ENCODE measurements at regions not wholly inside any gene's neighbourhood (a gene's known extent, or its start where the extent isn't known, plus 50 kb on each side); places are given as distances from the start of the nearest gene placed in this dataset.

DNA sequence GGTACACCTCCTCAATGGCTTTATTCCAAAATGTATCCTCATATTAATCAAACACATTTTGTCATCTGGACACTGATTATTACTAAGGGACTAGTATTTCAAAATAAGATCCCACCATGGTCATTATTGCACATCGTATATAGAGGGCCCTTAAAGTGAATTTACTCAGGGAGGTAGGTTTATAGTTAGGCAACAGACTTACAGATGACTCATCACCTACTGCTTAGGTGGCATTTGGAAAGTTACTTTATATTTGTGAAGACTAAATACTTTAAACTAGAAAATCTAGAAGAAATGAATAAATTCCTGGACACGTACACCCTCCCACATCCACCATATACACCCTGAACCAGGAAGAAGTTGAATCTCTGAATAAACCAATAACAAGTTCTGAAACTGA, 353.0 kb downstream of the KCTD12 start:
- no peaks in the 10 kb centered on the region for H3K27me3 ChIP-seq (ENCODE audit: control insufficient read depth in 3 of 3, insufficient read depth in 3 of 3, low read length in 2 of 3)
- ATAC-seq (ENCODE audit: insufficient read depth, low FRiP score) (no peak), DNase-seq (no peak)
- TF ChIP-seq, protein P1, sequence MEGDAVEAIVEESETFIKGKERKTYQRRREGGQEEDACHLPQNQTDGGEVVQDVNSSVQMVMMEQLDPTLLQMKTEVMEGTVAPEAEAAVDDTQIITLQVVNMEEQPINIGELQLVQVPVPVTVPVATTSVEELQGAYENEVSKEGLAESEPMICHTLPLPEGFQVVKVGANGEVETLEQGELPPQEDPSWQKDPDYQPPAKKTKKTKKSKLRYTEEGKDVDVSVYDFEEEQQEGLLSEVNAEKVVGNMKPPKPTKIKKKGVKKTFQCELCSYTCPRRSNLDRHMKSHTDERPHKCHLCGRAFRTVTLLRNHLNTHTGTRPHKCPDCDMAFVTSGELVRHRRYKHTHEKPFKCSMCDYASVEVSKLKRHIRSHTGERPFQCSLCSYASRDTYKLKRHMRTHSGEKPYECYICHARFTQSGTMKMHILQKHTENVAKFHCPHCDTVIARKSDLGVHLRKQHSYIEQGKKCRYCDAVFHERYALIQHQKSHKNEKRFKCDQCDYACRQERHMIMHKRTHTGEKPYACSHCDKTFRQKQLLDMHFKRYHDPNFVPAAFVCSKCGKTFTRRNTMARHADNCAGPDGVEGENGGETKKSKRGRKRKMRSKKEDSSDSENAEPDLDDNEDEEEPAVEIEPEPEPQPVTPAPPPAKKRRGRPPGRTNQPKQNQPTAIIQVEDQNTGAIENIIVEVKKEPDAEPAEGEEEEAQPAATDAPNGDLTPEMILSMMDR (IDR thresholded peaks at IDR 0.05; ENCODE audit: control extremely low read depth, extremely low read depth) = no peak
- H3K9me3 ChIP-seq (ENCODE audit: control insufficient read depth in 4 of 4, insufficient read depth in 3 of 4, low read length in 3 of 4) = peaks cover 0 to 4% (median 0%) of the 10 kb centered on the region in 4 donors
- H3K27ac ChIP-seq (ENCODE audit: low read depth in 1 of 2, low read length in 1 of 2) = no peak overlapping the region
- H3K9ac ChIP-seq (ENCODE audit: insufficient read depth in 1 of 2, low read length in 2 of 2) = no peak overlapping the region
- H3K4me1 ChIP-seq (ENCODE audit: control insufficient read depth in 5 of 5, insufficient read depth in 5 of 5, low read length in 5 of 5) = no peaks in the 10 kb centered on the region
- H3K4me3 ChIP-seq = no peak overlapping the region
- no peaks in the 10 kb centered on the region for H3K36me3 ChIP-seq (ENCODE audit: control insufficient read depth in 4 of 4, insufficient read depth in 4 of 4, low read length in 4 of 4)
- WGBS, 2 donors = 83 to 94% methylated on average over 2 of the region's 2 CpGs

- ATAC-seq (ENCODE audit: insufficient read depth, low FRiP score) (no peak), DNase-seq (no peak)
Measured at GRCh38 chr13:76527041-76527440, 359.2 kb downstream of the KCTD12 start.

DNA sequence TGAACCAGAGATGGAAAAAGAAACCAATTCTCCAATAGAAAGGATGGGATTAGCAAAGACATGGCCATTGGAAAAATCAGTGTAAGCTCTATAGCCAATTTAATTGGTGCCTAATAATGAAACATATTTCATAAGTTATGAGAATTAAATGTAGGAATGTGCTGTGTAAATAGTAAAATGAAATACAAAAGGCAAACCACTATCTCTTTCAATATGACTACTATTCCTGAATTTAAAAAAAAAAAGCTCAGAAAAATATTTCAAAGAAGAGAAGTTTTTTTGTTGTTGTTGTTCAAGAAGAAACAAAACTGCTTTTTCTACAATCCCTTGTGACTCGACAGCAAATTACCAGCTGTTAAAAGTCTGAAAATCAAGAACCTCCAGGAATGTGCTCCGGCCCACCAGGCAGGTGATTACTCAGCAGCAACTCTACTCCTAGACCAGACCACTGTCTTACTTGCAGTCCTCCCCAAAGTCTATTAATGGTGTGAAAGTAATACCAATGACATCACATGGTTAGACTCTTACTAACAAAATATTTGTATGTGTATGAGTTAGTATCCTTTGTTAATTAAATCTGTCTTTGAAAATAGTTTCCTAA, 362.4 kb downstream of the KCTD12 start:
- Histone ChIP-seq H3K36me3 (ENCODE audit: control insufficient read depth in 4 of 4, insufficient read depth in 4 of 4, low read length in 4 of 4) (no peaks in the 10 kb centered on the region), H3K9ac (ENCODE audit: insufficient read depth in 1 of 2, low read length in 2 of 2) (no peak overlapping the region), H3K27ac (ENCODE audit: low read depth in 1 of 2, low read length in 1 of 2) (no peak overlapping the region), H3K27me3 (ENCODE audit: control insufficient read depth in 3 of 3, insufficient read depth in 3 of 3, low read length in 2 of 3) (no peaks in the 10 kb centered on the region), H3K4me1 (ENCODE audit: control insufficient read depth in 5 of 5, insufficient read depth in 5 of 5, low read length in 5 of 5) (no peaks in the 10 kb centered on the region), H3K9me3 (ENCODE audit: control insufficient read depth in 4 of 4, insufficient read depth in 3 of 4, low read length in 3 of 4) (peaks cover 0 to 2% (median 0%) of the 10 kb centered on the region in 4 donors), H3K4me3 (no peak overlapping the region)
- TF ChIP-seq, protein P1 (IDR thresholded peaks at IDR 0.05; ENCODE audit: control extremely low read depth, extremely low read depth) = no peak
- DNase-seq = no peak
- 91% methylated on average over 2 of the region's 2 CpGs for WGBS, 2 donors
- ATAC-seq (ENCODE audit: insufficient read depth, low FRiP score) = no peak

More at GRCh38 chr13:76527041-76527440, 359.2 kb downstream of the KCTD12 start:
- Histone ChIP-seq H3K27me3 (ENCODE audit: control insufficient read depth in 3 of 3, insufficient read depth in 3 of 3, low read length in 2 of 3) (no peaks in the 10 kb centered on the region), H3K4me1 (ENCODE audit: control insufficient read depth in 5 of 5, insufficient read depth in 5 of 5, low read length in 5 of 5) (no peaks in the 10 kb centered on the region), H3K36me3 (ENCODE audit: control insufficient read depth in 4 of 4, insufficient read depth in 4 of 4, low read length in 4 of 4) (no peaks in the 10 kb centered on the region), H3K4me3 (no peak overlapping the region), H3K9ac (ENCODE audit: insufficient read depth in 1 of 2, low read length in 2 of 2) (no peak overlapping the region), H3K9me3 (ENCODE audit: control insufficient read depth in 4 of 4, insufficient read depth in 3 of 4, low read length in 3 of 4) (no peaks in the 10 kb centered on the region), H3K27ac (ENCODE audit: low read depth in 1 of 2, low read length in 1 of 2) (no peak overlapping the region)
- TF ChIP-seq, protein P1 (IDR thresholded peaks at IDR 0.05; ENCODE audit: control extremely low read depth, extremely low read depth) = no peak

All from lung (tissue), 11 donors.